ENCODE measurements at regions not wholly inside any gene's neighbourhood (a gene's known extent, or its start where the extent isn't known, plus 50 kb on each side); places are given as distances from the start of the nearest gene placed in this dataset.

- DNase-seq: peak; percentile 46
Observed at GRCh38 chr3:55173504-55173903, 245.6 kb upstream of the LRTM1 start.

- DNase-seq: no peak
Observed at GRCh38 chr3:55172913-55173312, 245.1 kb upstream of the LRTM1 start.

GRCh38 chr3:55170444-55170843 lies 242.6 kb upstream of the LRTM1 start:
- DNase-seq: no peak

GRCh38 chr3:55169608-55170072 lies 241.8 kb upstream of the LRTM1 start:
- peak; percentile 100 for DNase-seq

GRCh38 chr3:55169161-55169560 lies 241.3 kb upstream of the LRTM1 start:
- no peak for DNase-seq

- DNase-seq: peak; percentile 82
Observed at GRCh38 chr3:55167586-55168317, 239.9 kb upstream of the LRTM1 start.

GRCh38 chr3:55166576-55167555 lies 239.0 kb upstream of the LRTM1 start:
- DNase-seq: peak; percentile 44

GRCh38 chr3:55165704-55166405 lies 238.0 kb upstream of the LRTM1 start:
- no peak for DNase-seq

- DNase-seq: no peak
Observed at GRCh38 chr3:55165278-55165677, 237.4 kb upstream of the LRTM1 start.

GRCh38 chr3:55164876-55165275 lies 237.0 kb upstream of the LRTM1 start:
- DNase-seq: no peak

- no peak for DNase-seq
Observed at GRCh38 chr3:55164191-55164590, 236.3 kb upstream of the LRTM1 start.

GRCh38 chr3:55163421-55163820 lies 235.6 kb upstream of the LRTM1 start:
- no peak for DNase-seq

- DNase-seq: peak; percentile 79
Observed at GRCh38 chr3:55162031-55162795, 234.4 kb upstream of the LRTM1 start.

GRCh38 chr3:55161231-55161630 lies 233.4 kb upstream of the LRTM1 start:
- DNase-seq: peak; percentile 38

GRCh38 chr3:55160241-55160983 lies 232.6 kb upstream of the LRTM1 start:
- DNase-seq: peak; percentile 100

- DNase-seq: no peak
Observed at GRCh38 chr3:55159711-55160110, 231.9 kb upstream of the LRTM1 start.

- no peak for DNase-seq
Observed at GRCh38 chr3:55159016-55159415, 231.2 kb upstream of the LRTM1 start.

GRCh38 chr3:55158345-55158744 lies 230.5 kb upstream of the LRTM1 start:
- no peak for DNase-seq

- peak; percentile 64 for DNase-seq
Observed at GRCh38 chr3:55157731-55158130, 229.9 kb upstream of the LRTM1 start.

GRCh38 chr3:55156851-55157650 lies 229.2 kb upstream of the LRTM1 start:
- peak; percentile 59 for DNase-seq

All from fibroblast of skin of back (primary cell).